Lower leg skin (tissue), 4 donors: ENCODE measurements at regions not wholly inside any gene's neighbourhood (a gene's known extent, or its start where the extent isn't known, plus 50 kb on each side); places are given as distances from the start of the nearest gene placed in this dataset.

Experiments
- DNase-seq, 2 donors: peaks; one replicate each; pipeline ENCODE4 v3.0.0-alpha.2; 2019; ENCODE audit warnings: low spot score in 2 of 2
- H3K4me3 ChIP-seq: fragments of 200-600 bp; sonication (generic); 2 replicates; pipeline ENCODE4 v1.5.1; 2017; ENCODE audit warnings: mild to moderate bottlenecking, low read depth; ENCODE audit not compliant: poor library complexity, severe bottlenecking
- POLR2A ChIP-seq, 2 donors: fragments of 450-650 bp; IDR thresholded peaks; one replicate each; pipeline ENCODE4 v1.6.1; 2016 to 2017; ENCODE audit warnings: antibody characterized with exemption in 2 of 2, mild to moderate bottlenecking in 1 of 2, moderate library complexity in 1 of 2
- WGBS, 2 donors: methylation state at CpG; one replicate each; pipeline ENCODE4 v1.1.5; 2018; 5-methylcytosine and 5-hydroxymethylcytosine counted together
- intact Hi-C: fragments of 100-400 bp; cut with DNase I; formaldehyde crosslinking; loops from one replicate; pipeline ENCODE4 v1.15.0; 2023; ENCODE audit warnings: low total_unique reads
- TF ChIP-seq, protein P1 (sequence below), 3 donors: fragments of 450-650 bp; IDR thresholded peaks; one replicate each; pipeline ENCODE4 v1.5.1; 2016; ENCODE audit warnings: antibody characterized with exemption in 3 of 3, mild to moderate bottlenecking in 3 of 3, moderate library complexity in 2 of 3

DNA sequence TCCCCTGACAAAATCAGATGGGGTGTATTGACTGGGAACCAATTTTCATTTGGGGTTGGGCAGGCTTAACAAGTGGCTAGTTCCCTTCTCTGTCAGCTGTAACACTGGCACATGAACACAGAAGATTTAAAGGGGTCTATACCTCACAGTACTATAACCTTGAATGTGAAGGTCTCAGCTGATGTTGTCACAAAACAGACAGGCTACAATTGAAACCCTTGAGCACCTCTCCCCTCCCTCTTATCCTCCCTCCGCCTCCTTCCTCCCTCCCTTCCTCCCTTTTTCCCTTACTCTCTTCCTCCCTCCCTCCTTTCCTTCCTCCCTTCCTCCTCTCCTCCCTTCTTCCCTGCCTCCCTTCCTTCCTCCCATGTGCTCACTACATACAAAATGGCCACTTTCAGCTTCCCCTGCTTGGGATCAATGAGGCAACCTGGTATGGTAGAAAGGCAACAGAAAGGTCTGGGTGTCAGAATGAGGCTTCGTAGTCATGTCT lies 262.4 kb downstream of the TTC6 start:
- DNase-seq, result no peak
- no peak overlapping the region for H3K4me3 ChIP-seq
- TF ChIP-seq, protein P1, sequence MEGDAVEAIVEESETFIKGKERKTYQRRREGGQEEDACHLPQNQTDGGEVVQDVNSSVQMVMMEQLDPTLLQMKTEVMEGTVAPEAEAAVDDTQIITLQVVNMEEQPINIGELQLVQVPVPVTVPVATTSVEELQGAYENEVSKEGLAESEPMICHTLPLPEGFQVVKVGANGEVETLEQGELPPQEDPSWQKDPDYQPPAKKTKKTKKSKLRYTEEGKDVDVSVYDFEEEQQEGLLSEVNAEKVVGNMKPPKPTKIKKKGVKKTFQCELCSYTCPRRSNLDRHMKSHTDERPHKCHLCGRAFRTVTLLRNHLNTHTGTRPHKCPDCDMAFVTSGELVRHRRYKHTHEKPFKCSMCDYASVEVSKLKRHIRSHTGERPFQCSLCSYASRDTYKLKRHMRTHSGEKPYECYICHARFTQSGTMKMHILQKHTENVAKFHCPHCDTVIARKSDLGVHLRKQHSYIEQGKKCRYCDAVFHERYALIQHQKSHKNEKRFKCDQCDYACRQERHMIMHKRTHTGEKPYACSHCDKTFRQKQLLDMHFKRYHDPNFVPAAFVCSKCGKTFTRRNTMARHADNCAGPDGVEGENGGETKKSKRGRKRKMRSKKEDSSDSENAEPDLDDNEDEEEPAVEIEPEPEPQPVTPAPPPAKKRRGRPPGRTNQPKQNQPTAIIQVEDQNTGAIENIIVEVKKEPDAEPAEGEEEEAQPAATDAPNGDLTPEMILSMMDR (IDR thresholded peaks at IDR 0.05), result peak in 1 of 3 donors; percentile 29
- no peak for TF ChIP-seq POLR2A (IDR thresholded peaks at IDR 0.05)
- intact Hi-C loops, result no loop called here
- WGBS, 2 donors, result 88 to 91% methylated on average over 2 of the region's 2 CpGs

DNA sequence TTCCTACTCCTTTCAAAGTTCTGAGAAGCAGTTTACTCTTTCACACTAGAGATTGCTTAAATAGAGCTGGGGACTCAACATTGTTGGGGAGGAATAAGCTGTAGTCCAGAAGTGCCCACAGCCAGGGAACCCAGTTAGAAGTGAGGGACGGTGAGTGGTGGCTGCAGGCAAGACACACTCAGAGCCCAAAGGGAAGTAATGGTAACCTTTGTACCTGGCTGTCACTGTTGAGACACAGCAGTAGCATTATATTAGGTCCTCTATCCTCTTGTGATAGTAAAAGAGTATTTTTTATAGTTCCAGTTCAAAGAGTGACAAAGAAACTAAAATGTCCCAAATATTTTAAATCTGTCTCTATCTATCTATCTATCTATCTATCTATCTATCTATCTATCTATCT lies 263.3 kb downstream of the TTC6 start:
- no peak for TF ChIP-seq POLR2A (IDR thresholded peaks at IDR 0.05)
- TF ChIP-seq, protein P1 (IDR thresholded peaks at IDR 0.05), result no peak
- no peak overlapping the region for H3K4me3 ChIP-seq
- intact Hi-C loops, result no loop called here
- WGBS, 2 donors, result 68 to 92% methylated on average over 1 of the region's 1 CpG
- DNase-seq, result no peak

DNA sequence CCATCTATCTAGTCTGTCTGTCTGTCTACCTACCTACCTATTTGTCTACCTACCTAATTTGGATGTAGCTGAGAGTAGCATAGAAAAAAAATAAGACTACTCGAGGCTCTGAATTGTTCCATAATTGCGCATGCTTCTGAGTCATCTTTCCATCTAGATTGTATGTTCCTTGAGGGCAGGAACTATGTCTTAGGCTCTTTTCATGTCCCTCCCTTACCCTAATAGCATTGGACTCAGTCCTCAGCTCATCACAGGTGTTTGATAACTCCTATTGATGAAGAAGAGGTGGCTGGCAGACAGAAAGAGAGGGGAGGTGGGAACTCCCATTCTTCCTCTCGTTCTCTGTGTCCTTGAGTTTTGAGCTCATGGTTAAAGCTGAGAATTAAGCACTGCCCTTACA lies 263.7 kb downstream of the TTC6 start:
- H3K4me3 ChIP-seq, result no peak overlapping the region
- TF ChIP-seq, protein P1 (IDR thresholded peaks at IDR 0.05), result no peak
- TF ChIP-seq POLR2A (IDR thresholded peaks at IDR 0.05), result no peak
- intact Hi-C loops, result no loop called here
- no peak for DNase-seq
- WGBS, 2 donors, result 69 to 83% methylated on average over 3 of the region's 3 CpGs

DNA sequence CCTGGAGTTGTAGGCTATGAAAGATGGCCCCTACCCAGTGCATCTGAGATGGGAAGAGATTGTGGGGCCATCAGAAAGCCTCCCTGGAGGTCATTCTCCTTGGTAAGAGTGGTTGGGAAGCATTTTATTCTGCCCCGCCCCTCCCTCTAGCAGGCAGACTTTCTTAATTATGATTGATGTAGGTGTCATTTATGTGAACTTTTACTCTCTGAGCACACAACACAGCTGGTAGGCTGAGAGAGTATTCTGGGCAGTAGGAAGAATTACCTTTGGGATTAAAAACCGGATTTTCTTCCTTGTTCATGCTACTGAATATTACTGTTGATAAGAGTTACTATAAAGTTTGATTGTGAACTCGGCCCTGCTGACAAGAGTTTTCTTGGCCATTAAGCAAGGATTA lies 266.8 kb downstream of the TTC6 start:
- no peak for DNase-seq
- 73 to 74% methylated on average over 3 of the region's 3 CpGs for WGBS, 2 donors
- TF ChIP-seq, protein P1 (IDR thresholded peaks at IDR 0.05), result no peak
- no peak for TF ChIP-seq POLR2A (IDR thresholded peaks at IDR 0.05)
- H3K4me3 ChIP-seq, result no peak overlapping the region
- intact Hi-C loops, result loop anchor here (10.0 kb wide), 1 partner anchor 1067 kb away; no protein-coding TSS in a partner anchor

GRCh38 chr14:37864128-37864527 lies 268.7 kb downstream of the TTC6 start:
- no peak overlapping the region for H3K4me3 ChIP-seq
- WGBS, 2 donors, result 86 to 93% methylated on average over 6 of the region's 6 CpGs
- intact Hi-C loops, result loop anchor here (10.0 kb wide), 1 partner anchor 1069 kb away; no protein-coding TSS in a partner anchor
- DNase-seq, result no peak
- no peak for TF ChIP-seq POLR2A (IDR thresholded peaks at IDR 0.05)
- TF ChIP-seq, protein P1 (IDR thresholded peaks at IDR 0.05), result no peak
